ENCODE measurements at regions not wholly inside any gene's neighbourhood (a gene's known extent, or its start where the extent isn't known, plus 50 kb on each side); places are given as distances from the start of the nearest gene placed in this dataset.

DNA sequence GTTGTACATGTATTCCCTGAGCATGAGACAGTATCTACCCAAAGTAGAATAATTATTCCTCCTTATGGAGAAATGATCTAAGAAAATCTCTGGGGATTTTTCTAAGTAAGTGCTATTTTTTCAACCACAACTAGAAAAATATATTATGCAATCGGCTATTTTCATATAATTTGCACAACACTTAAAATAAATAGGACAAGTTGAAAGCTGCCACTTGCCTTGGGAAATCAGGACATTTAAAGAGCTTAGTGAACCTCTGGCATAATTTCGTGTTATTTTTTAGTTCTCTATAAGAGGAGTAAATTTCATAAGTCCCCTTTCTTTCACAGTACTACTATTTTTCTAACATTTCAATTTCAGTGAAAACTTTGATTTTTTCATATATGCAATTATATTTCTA, 672.1 kb downstream of the OTOL1 start:
- ChIA-PET POLR2A (no interaction called here), CTCF (interaction anchor here (0.7 kb wide), 1 partner anchor 8 kb away, joined by 4 read pairs; no protein-coding TSS in a partner anchor)
- peaks cover 0 to 21% of the 10 kb centered on the region in 2 experiments; a peak in 1 of 4 replicates for H3K4me1 ChIP-seq (ENCODE audit: control insufficient read depth in 1 of 2, insufficient read depth in 2 of 2, low read depth in 1 of 2, low read length in 1 of 2)
- no peaks in the 10 kb centered on the region for H3K36me3 ChIP-seq (replicated peaks in 1 of 2; ENCODE audit: control insufficient read depth in 1 of 2, insufficient read depth in 2 of 2, low read length in 1 of 2)
- DNase-seq: no peak
- no peak overlapping the region for H3K9ac ChIP-seq
- no peaks in the 10 kb centered on the region for H4K20me1 ChIP-seq (ENCODE audit: insufficient read depth)
- H3K79me2 ChIP-seq (ENCODE audit: insufficient read depth): no peaks in the 10 kb centered on the region
- WGBS (ENCODE audit: low lambda C conversion rate): 59% methylated on average over 2 of the region's 2 CpGs
- H3K9me2 ChIP-seq: no peaks in the 10 kb centered on the region
- H3K4me3 ChIP-seq (ENCODE audit: low read depth in 2 of 2, low read length in 1 of 2): no peak overlapping the region
- H3K9me3 ChIP-seq: no peaks in the 10 kb centered on the region
- no peak overlapping the region for H3K4me2 ChIP-seq
- no peak overlapping the region for H2AFZ ChIP-seq (ENCODE audit: low read depth)
- no peaks in the 10 kb centered on the region for H3F3A ChIP-seq (replicated peaks; ENCODE audit: insufficient read depth)
- no peak for TF ChIP-seq MAX (IDR thresholded peaks at IDR 0.05; ENCODE audit: low read depth)
- TF ChIP-seq ZBTB33 (IDR thresholded peaks at IDR 0.05; ENCODE audit: borderline replicate concordance, low read depth): no peak
- no peak for TF ChIP-seq RAD21 (IDR thresholded peaks at IDR 0.05; ENCODE audit: low read length)
- TF ChIP-seq POLR2AphosphoS5 (IDR thresholded peaks at IDR 0.05; ENCODE audit: low read depth, low read length): no peak
- no peak for TF ChIP-seq MEF2A (IDR thresholded peaks at IDR 0.05; ENCODE audit: borderline replicate concordance, low read depth)
- TF ChIP-seq FOXM1 (IDR thresholded peaks at IDR 0.05; ENCODE audit: low read depth): no peak
- TF ChIP-seq, protein P1, sequence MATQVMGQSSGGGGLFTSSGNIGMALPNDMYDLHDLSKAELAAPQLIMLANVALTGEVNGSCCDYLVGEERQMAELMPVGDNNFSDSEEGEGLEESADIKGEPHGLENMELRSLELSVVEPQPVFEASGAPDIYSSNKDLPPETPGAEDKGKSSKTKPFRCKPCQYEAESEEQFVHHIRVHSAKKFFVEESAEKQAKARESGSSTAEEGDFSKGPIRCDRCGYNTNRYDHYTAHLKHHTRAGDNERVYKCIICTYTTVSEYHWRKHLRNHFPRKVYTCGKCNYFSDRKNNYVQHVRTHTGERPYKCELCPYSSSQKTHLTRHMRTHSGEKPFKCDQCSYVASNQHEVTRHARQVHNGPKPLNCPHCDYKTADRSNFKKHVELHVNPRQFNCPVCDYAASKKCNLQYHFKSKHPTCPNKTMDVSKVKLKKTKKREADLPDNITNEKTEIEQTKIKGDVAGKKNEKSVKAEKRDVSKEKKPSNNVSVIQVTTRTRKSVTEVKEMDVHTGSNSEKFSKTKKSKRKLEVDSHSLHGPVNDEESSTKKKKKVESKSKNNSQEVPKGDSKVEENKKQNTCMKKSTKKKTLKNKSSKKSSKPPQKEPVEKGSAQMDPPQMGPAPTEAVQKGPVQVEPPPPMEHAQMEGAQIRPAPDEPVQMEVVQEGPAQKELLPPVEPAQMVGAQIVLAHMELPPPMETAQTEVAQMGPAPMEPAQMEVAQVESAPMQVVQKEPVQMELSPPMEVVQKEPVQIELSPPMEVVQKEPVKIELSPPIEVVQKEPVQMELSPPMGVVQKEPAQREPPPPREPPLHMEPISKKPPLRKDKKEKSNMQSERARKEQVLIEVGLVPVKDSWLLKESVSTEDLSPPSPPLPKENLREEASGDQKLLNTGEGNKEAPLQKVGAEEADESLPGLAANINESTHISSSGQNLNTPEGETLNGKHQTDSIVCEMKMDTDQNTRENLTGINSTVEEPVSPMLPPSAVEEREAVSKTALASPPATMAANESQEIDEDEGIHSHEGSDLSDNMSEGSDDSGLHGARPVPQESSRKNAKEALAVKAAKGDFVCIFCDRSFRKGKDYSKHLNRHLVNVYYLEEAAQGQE (IDR thresholded peaks at IDR 0.05; ENCODE audit: low read depth, low read length): no peak
- TF ChIP-seq, protein P2, sequence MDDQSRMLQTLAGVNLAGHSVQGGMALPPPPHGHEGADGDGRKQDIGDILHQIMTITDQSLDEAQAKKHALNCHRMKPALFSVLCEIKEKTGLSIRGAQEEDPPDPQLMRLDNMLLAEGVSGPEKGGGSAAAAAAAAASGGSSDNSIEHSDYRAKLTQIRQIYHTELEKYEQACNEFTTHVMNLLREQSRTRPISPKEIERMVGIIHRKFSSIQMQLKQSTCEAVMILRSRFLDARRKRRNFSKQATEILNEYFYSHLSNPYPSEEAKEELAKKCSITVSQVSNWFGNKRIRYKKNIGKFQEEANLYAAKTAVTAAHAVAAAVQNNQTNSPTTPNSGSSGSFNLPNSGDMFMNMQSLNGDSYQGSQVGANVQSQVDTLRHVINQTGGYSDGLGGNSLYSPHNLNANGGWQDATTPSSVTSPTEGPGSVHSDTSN (IDR thresholded peaks at IDR 0.05): no peak
- no peak for TF ChIP-seq NFIC (IDR thresholded peaks at IDR 0.05; ENCODE audit: borderline replicate concordance)
- TF ChIP-seq, protein P3, sequence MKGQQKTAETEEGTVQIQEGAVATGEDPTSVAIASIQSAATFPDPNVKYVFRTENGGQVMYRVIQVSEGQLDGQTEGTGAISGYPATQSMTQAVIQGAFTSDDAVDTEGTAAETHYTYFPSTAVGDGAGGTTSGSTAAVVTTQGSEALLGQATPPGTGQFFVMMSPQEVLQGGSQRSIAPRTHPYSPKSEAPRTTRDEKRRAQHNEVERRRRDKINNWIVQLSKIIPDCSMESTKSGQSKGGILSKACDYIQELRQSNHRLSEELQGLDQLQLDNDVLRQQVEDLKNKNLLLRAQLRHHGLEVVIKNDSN (IDR thresholded peaks at IDR 0.05; ENCODE audit: borderline replicate concordance, low read depth): no peak
- TF ChIP-seq, protein P4, sequence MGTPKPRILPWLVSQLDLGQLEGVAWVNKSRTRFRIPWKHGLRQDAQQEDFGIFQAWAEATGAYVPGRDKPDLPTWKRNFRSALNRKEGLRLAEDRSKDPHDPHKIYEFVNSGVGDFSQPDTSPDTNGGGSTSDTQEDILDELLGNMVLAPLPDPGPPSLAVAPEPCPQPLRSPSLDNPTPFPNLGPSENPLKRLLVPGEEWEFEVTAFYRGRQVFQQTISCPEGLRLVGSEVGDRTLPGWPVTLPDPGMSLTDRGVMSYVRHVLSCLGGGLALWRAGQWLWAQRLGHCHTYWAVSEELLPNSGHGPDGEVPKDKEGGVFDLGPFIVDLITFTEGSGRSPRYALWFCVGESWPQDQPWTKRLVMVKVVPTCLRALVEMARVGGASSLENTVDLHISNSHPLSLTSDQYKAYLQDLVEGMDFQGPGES (IDR thresholded peaks at IDR 0.05; ENCODE audit: low read depth, low read length): no peak
- no peak for TF ChIP-seq RXRA (IDR thresholded peaks at IDR 0.05; ENCODE audit: borderline replicate concordance, low read depth)
- no peak for TF ChIP-seq TEAD4 (IDR thresholded peaks at IDR 0.05; ENCODE audit: borderline replicate concordance, insufficient read depth)
- TF ChIP-seq EZH2phosphoT487 (IDR thresholded peaks at IDR 0.05; ENCODE audit: borderline replicate concordance, low read depth): no peak
- TF ChIP-seq YY1 (IDR thresholded peaks at IDR 0.05; ENCODE audit: low read depth): no peak
- H3K27ac ChIP-seq (ENCODE audit: low read depth in 2 of 2, low read length in 1 of 2): no peak overlapping the region
- no peaks in the 10 kb centered on the region for H3K27me3 ChIP-seq (ENCODE audit: insufficient read depth)
